Liver (tissue), 3 donors: ENCODE measurements at regions not wholly inside any gene's neighbourhood (a gene's known extent, or its start where the extent isn't known, plus 50 kb on each side); places are given as distances from the start of the nearest gene placed in this dataset.

Experiments used
- ATF3 ChIP-seq: IDR thresholded peaks from 2 replicates; pipeline ENCODE4 v1.6.1; 2016; ENCODE audit warnings: antibody characterized with exemption
- CTCF ChIP-seq: fragments of 150-350 bp; IDR thresholded peaks from 2 replicates; pipeline ENCODE4 v1.5.1; 2017; ENCODE audit warnings: improper control_type of control experiment, low read depth, low read length; ENCODE audit not compliant: missing input control
- GABPA ChIP-seq, 2 donors: IDR thresholded peaks in 1 of 2; conservative IDR thresholded peaks in 1 of 2; 2 replicates each; pipeline ENCODE4 v1.6.1; 2016; ENCODE audit warnings: antibody characterized with exemption in 2 of 2, mild to moderate bottlenecking in 1 of 2, moderate library complexity in 1 of 2
- JUND ChIP-seq, 2 donors: IDR thresholded peaks; 2 replicates each; pipeline ENCODE4 v1.6.1; 2016; ENCODE audit warnings: antibody characterized with exemption in 2 of 2
- MAX ChIP-seq: IDR thresholded peaks from 2 replicates; pipeline ENCODE4 v1.6.1; 2016; ENCODE audit warnings: antibody characterized with exemption
- RAD21 ChIP-seq, 2 donors: IDR thresholded peaks; 2 replicates each; pipeline ENCODE4 v1.6.1; 2016; ENCODE audit warnings: antibody characterized with exemption in 2 of 2, mild to moderate bottlenecking in 2 of 2
- RXRA ChIP-seq, 2 donors: IDR thresholded peaks; 2 replicates each; pipeline ENCODE4 v1.6.1; 2017 to 2018; ENCODE audit warnings: antibody characterized with exemption in 2 of 2, mild to moderate bottlenecking in 1 of 2
- SP1 ChIP-seq: IDR thresholded peaks from 2 replicates; pipeline ENCODE4 v1.6.1; 2018; ENCODE audit warnings: antibody characterized with exemption, mild to moderate bottlenecking
- ZBTB33 ChIP-seq: IDR thresholded peaks from 2 replicates; pipeline ENCODE4 v1.6.1; 2016; ENCODE audit warnings: antibody characterized with exemption
- donor health status: healthy.
- donor health status: healthy.

GRCh38 chr18:43392168-43392567, 114.9 kb upstream of the SYT4 start:
- TF ChIP-seq ZBTB33: no peak
- no peak for TF ChIP-seq SP1
- TF ChIP-seq CTCF: no peak
- no peak for TF ChIP-seq RXRA (IDR thresholded peaks at IDR 0.05)
- no peak for TF ChIP-seq GABPA (IDR thresholded peaks at IDR 0.05 in 1 of 2, conservative IDR thresholded peaks at IDR 0.05 in 1 of 2)
- TF ChIP-seq MAX: no peak
- no peak for TF ChIP-seq ATF3
- no peak for TF ChIP-seq JUND (IDR thresholded peaks at IDR 0.05)
- TF ChIP-seq RAD21 (IDR thresholded peaks at IDR 0.05): no peak
